CD4-positive, alpha-beta T cell treated with Interleukin-4 for 4 hours (primary cell): ENCODE measurements at regions not wholly inside any gene's neighbourhood (a gene's known extent, or its start where the extent isn't known, plus 50 kb on each side); places are given as distances from the start of the nearest gene placed in this dataset.

Experiments used
- DNase-seq: peaks from one replicate; pipeline ENCODE4 v3.0.0-alpha.2; 2020

DNA sequence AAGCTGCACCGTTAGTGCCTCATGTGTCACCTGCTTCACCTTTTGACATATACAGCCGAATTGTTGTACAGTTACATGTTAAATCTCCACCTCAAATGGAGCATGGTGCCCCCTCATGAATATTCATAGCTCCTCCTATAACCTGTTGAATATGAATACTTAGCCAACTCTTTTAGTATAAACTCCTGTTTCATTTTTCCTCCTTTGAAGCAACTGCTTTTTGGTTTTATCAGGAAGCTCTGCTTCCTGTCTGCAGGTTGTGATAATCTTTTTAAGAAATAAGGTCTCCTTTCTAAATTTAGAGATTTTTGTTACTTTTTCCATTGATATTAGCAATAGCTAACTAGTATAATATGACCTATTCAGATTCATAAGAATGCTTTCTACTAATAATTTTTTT, 1429.2 kb upstream of the AGA start:
- DNase-seq, result no peak

DNA sequence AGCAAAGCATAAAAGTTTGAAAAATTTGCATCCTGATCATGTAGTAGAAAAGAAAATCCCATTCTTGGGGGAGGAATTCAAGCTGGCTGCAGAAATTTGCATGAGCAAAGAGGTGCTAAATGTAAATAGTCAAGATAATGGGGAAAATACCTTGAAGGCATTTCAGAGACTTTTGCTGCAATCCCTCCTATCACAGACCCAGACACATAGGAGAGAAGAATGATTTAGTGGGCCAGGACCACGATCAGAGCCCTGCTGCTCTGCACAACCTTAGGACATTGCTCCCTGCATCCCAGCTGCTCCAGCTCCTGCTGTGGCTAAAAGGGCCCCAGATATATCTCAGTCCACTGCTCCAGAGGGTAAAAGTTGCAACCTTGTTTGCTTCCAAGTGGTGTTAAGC, 1439.7 kb upstream of the AGA start:
- no peak for DNase-seq

GRCh38 chr4:178894126-178894525, 1451.9 kb upstream of the AGA start:
- no peak for DNase-seq

DNA sequence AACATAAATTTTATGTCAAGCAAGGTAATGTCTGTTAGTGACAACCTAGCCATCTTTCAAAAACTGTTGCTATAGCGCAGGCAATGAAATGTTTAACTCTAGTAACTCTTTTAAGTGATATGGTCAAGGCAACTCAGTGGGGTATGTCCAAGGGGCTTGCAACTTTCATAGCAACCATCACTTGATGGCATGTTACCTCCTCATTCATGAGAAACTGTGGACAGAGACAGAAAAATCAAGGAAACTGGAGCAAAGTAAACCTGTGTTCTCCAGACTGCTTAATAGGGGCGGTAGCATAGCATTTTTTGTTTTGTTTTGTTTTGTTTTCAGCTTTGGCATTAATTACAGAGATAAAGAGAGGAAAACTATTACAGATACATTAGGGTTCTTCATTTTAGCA, 1456.8 kb upstream of the AGA start:
- DNase-seq, result no peak

DNA sequence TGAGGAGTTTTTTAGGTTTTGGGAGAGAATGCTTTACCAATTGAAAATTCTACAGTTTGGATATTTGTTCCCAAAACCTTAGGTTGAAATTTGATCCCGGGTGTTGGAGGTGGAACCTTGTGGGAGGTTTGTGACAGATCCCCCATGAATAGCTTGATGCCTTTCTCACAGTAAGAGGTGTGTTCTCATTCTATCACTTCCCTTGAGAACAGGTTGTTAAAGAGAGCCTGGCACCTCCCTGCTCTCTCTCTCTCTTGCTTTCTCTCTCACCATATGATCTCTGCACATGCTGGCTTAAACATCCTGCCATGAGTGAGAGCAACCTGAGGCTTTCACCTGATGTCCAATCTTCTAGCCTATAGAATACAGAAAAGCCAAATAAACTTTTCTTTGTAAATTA, 1475.5 kb upstream of the AGA start:
- no peak for DNase-seq

GRCh38 chr4:178937130-178937529, 1494.9 kb upstream of the AGA start:
- DNase-seq, result no peak

GRCh38 chr4:178941975-178942374, 1499.7 kb upstream of the AGA start:
- no peak for DNase-seq

- DNase-seq, result no peak
Observed at GRCh38 chr4:178953447-178954120, 1511.3 kb upstream of the AGA start.

DNA sequence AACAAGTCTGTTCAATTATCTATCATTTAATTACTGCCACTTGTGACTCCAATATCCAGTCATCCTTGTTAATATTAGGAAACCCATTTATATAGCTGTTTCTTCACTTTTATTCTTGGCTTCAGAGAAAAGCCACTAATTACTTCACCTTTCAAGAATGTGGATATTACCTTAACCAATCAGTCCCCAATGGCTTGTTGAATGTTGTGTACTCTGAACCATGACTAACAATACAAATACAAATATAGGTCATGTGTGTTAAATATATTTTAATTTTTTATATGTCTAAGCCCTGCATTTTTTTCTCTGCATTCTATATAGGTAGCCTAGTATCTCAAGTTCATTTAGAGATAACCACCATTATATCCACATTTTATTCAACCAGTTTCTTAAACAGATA, 1513.4 kb upstream of the AGA start:
- no peak for DNase-seq

- no peak for DNase-seq
Observed at GRCh38 chr4:178958725-178959440, 1516.6 kb upstream of the AGA start.

- DNase-seq, result no peak
Observed at GRCh38 chr4:178963446-178964045, 1521.3 kb upstream of the AGA start.

DNA sequence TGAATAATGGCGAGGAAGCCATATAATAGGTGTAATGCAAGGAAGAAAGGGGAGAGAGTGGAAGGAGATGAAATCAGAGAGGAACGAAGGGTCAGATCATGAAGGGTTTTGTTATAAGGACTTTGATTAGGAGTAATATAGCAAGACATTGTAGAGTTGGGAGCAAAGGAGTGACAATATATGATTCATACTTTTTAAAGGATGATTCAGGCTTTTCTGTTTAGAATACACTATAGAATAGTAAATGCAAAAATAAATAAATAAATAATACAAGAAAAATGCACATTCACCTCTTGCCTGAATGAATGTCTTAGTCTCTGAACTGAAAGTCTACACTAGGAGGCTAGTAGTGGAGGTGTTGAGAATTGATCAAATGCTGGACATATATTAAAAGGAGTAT, 1524.4 kb upstream of the AGA start:
- DNase-seq, result no peak

GRCh38 chr4:178970433-178971140, 1528.3 kb upstream of the AGA start:
- DNase-seq, result no peak

DNA sequence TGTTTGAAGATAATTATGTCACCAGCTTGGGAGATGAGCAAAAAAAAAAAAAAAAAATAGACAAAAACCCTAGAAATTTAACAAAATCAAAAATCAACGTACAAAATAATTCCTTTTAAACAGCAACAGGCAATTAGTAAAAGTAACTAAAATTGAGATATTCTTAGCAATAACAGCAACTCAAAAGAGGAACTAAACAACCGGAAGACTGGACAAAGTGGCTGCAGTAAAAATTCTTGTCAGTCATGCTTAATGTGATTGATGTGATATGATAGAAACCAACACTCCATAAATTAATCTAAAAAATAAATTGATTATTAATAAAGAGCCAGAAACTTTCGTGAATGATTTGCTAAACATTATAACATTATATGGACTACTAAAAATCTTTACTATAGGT, 1534.6 kb upstream of the AGA start:
- DNase-seq, result no peak

DNA sequence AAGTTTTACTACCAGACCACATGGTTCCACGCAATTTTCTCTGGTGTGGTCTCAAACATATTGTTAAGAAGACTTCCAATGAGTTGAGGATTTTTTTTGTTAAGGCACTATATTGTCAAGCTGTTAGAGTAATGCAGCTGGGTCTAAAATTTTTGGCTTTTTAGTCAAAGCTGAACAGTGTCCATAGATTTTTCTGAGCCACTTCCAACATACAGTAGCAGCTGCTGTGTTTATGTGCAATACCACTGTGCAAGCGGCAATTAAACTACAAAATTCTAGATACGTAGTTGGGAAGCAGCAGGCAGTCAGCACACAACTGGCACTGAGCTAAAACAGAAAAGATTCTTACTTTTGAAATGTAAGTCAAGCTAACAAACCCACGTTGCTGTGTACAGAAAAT, 1551.1 kb upstream of the AGA start:
- DNase-seq, result no peak

DNA sequence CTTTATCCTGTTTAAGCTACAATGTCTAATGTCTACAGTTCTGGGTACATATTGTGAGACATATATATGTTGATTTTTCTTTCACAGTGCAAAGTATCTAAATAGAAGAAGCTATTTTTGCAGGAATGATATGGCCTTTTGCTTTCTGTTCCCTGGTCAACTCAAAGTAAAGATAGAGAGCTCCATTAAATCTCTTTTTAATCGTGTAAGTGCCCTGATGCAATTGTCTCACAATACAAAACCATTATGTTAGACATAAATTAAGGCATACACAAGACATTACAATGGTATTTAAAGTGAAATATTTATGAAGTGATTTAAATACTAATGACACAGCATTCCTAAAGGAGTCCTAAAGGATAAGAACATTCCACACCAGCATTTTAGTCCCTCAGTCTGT, 1559.7 kb upstream of the AGA start:
- no peak for DNase-seq

GRCh38 chr4:179007755-179008154, 1565.5 kb upstream of the AGA start:
- DNase-seq, result no peak

DNA sequence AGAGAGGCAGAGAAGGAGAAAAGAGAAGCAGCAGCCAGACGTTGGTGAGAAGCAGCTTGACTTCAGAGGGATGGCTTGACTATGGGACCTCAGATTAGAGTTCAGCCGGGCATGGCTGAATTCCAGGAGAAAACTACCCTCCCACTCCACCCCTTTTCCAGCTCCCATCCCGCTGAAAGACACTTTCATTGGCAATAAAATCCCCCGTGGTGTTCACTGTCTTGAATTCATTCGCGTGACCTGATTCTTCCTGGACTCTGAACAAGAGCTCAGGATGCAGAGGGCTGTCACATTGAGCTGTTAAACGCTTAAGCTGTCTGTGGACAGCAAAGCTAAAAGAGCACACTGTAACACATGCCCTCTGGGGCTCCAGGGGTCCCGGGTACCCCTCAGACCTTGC, 1575.3 kb upstream of the AGA start:
- no peak for DNase-seq

- no peak for DNase-seq
Observed at GRCh38 chr4:179027569-179027968, 1585.3 kb upstream of the AGA start.

DNA sequence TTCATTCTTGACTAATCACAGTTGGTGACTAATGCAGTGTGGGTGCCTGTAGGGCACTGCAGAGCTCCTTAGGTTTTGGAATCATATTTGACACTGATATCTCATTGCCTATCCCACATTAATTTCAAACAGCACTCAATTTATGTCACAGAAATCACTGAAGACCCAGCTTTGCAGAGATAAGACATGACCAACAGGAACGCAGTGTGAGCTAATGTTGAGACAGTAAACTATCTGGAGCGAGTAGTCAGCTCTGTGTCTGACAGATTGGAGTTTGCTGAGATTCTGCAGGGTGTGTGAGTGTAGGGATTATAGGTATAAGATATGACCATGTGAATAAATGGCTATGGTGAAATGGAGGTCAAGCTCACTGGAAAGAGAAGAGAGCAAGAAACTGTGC, 1586.1 kb upstream of the AGA start:
- DNase-seq, result no peak

- no peak for DNase-seq
Observed at GRCh38 chr4:179029683-179030082, 1587.4 kb upstream of the AGA start.

- no peak for DNase-seq
Observed at GRCh38 chr4:179040259-179040658, 1598.0 kb upstream of the AGA start.

DNA sequence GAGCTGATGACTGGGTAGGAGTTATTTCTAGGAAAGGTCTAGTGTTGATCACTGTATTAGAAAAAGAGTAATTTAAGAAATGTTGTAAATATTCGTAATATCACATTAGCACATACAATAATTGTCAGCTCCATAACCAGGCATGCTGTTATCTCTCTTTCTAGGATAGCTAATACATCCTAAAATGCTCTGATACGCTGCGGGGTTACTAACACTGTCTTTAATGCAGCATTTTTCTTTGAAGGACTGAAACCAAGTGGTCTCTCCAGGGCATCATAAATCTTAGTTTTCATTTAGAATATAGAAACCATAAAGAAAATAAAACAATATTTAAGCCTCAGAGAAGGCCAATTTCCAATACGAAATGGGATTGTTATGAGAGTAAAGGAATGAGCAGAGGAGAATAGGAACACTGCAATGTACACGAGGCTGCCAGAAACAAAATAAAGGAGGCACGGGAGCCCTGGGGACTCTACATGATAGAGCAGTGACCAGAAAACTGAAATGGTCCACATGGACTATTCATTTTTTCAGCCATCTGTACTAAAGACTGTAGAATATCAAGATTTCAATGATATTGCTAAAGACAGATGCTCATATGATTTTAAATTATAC, 1606.7 kb upstream of the AGA start:
- DNase-seq, result no peak
